Activated CD4-positive, alpha-beta T cell treated with anti-CD3 and anti-CD28 coated beads for 4 hours (primary cell): ENCODE measurements at regions not wholly inside any gene's neighbourhood (a gene's known extent, or its start where the extent isn't known, plus 50 kb on each side); places are given as distances from the start of the nearest gene placed in this dataset.
"Not testable (repeated sequence)": the region's sequence is repeated elsewhere in the genome, so short reads cannot be mapped to it uniquely, and the experiment has no call there.

Experiments used
- DNase-seq, 2 donors: peaks; one replicate each; pipeline ENCODE4 v3.0.0-alpha.2; 2020

DNA sequence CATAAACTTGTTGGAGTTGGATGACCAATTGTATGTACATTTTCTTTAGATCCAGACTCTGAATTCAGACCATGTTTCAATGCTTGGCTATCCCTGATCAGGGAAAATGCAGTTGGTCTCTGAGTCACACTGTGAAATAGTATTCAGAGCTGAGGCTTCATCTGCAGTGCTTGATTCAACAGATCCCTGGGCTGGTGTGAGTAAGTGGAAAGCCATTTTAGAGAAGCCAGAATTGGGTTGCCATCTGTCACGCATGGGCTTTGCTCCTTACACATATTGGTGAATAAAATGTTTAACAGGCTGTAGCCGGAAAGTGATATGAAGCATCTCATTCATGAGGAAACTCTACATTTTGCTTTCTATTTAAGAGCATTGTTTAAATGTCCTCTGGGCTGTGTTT is 50.0 kb upstream of the ACYP2 start:
- DNase-seq, result no peak

DNA sequence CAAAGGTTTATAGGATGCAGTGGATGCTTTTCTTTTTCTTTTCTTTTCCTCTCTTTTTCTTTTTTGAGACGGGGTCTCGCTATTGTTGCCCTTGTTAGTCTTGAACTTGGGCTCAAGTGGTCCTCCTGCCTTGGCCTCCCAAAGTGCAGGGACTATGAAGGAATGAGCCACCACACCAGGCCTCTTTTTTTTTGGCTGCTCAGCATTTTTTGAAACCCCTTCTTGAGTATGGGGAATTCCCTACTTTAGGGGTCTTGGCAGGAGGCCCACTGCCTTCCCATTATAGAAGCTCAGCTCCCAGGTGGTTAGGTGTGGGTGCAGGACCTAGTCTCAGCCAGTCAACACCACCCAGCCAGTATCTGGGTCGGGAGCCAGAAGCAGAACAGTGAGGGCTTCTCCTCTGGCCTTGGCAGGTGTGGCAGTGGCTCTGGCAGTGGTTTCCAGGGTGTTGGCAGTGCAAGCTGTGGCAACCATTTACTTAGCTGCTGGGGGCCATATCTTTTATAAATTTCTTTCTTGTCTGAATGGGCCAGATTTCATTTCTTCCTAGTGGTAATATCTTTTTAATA is 51.4 kb upstream of the ACYP2 start:
- no peak for DNase-seq

DNA sequence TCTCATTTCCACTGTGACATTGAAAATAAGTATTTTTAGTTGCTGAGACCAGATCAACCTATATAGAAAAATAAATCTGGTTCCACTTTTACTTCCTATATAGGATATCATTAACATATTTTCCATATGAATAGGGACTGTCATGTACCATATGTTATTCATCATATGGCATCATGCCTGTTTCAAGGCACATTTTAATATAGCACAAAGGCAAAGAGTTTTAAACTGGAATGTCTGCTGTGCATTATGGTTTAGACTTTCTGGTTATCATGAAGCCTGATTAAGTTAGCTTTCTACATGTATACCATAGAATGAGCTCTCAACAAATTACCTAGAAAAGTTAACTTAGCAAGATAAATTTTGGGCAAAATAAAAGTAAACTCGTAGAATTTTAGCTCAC is 53.0 kb upstream of the ACYP2 start:
- no peak for DNase-seq

- DNase-seq, result no peak
Observed at GRCh38 chr2:54061272-54061671, 54.1 kb upstream of the ACYP2 start.

GRCh38 chr2:54059986-54060385 is 55.4 kb upstream of the ACYP2 start:
- no peak for DNase-seq

DNA sequence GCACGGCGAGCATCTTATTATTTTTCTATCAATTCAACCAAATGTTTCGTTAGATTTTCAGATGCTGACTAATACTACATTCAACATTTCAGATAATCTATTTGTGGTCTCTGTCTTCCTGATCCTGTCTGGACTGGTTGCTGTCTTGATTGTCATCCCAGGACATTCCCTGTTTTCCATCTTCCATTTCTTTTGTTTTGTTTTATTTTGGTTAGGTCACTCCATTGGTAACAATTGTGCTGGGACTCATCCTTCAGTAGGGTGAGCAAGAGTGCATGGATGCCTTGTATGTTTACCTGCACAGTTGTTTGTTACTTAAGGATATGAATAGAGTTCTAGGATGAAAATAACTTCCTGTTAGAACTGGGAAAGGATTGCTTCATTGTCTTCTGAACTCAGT is 55.9 kb upstream of the ACYP2 start:
- DNase-seq, result no peak

GRCh38 chr2:54058449-54058848 is 57.0 kb upstream of the ACYP2 start:
- no peak for DNase-seq

DNA sequence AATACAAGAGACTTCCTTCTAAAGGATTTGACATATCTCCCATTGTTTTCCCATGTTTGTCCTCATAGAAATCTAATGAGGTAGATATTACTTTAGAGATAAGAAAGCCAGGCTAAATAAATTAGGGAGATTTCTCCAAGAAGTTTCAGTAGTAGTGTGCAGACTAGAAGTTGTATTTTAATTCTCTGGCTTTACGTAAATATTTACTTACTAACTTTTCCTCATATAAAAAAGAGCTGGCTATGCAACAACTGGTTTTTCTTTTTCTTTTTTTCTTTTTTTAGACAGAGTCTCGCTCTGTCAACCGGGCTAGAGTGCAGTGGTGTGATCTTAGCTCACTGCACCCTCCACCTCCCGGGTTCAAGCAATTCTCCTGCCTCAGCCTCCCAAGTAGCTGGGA is 60.6 kb upstream of the ACYP2 start:
- DNase-seq, result no peak

GRCh38 chr2:54054271-54054670 is 61.1 kb upstream of the ACYP2 start:
- no peak for DNase-seq

GRCh38 chr2:54053830-54054229 is 61.6 kb upstream of the ACYP2 start:
- DNase-seq, result no peak

- DNase-seq, result no peak
Observed at GRCh38 chr2:54052825-54053718, 62.3 kb upstream of the ACYP2 start.

GRCh38 chr2:54050445-54050844 is 65.0 kb upstream of the ACYP2 start:
- no peak for DNase-seq

GRCh38 chr2:54049365-54049764 is 66.0 kb upstream of the ACYP2 start:
- DNase-seq, result no peak

GRCh38 chr2:54048896-54049295 is 66.5 kb upstream of the ACYP2 start:
- DNase-seq, result not testable (repeated sequence)

GRCh38 chr2:54048117-54048785 is 67.2 kb upstream of the ACYP2 start:
- no peak for DNase-seq

DNA sequence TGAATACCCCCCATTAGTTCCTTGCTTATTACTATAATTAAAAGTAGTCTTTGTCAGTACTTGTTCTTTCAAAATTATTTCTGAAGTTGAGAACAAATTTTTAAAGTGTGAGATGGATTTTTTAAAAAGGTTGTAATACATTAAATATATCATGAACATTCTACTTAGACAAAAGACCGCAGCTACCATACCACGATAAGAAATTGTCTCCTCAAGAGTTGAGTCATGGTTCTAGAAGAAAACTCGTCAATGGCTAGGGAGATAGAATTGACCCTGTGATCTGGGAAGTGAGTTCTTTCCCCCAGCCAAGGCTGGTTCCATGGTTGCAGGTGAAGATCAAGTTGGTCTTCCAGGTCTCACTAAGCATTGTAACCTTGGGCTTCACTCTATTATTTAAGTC is 67.8 kb upstream of the ACYP2 start:
- DNase-seq, result no peak

DNA sequence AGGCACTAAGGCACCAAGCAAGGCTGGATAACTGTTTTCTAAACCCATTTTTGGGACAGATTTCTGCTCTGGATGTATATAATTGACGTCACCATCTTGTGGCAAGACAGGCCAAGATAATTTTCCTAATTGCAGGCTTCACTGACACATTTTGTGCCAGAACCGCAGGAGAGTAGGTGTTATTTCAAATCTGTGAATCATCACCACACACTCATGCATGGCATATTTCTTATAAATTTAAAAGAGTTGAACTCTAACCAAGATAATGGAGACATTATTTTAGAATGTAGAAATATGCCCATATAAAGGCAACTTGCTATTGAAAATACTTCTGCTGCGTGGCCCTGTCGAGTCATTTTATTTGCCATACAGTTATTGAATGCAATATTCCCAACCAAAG is 68.3 kb upstream of the ACYP2 start:
- no peak for DNase-seq

DNA sequence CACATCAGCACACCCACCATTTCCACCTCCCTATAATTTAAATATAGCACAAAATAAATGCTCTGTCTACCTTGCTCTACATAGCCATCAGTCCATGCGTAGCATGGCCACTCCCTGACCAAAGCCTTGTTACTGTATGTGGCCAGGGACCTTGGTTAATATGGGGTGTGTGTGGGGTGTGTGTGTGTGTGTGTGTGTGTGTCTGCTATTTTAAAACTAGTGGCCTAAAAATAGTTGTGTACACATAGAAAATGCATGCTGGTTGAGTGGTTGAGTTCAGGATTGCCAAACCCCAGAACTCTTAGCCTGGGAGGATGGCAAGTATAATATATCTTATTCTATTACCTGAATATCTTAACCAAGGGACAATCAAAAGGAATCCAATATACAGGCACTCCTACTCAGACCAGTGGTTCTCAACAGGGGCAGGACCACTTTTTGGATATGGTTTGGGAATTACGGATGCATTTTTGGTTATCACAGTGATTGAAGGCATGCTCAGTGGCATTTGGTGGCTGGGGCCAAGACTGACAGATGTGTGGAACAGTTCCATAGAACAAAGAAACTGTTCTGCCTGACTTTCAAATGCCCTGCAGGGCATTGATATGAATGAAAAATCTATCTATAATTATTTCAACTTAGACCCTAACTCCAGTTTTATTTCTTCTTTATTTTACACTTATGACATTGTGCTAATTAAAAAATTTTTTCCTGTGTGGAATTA is 72.3 kb upstream of the PSME4 start:
- DNase-seq, result no peak

DNA sequence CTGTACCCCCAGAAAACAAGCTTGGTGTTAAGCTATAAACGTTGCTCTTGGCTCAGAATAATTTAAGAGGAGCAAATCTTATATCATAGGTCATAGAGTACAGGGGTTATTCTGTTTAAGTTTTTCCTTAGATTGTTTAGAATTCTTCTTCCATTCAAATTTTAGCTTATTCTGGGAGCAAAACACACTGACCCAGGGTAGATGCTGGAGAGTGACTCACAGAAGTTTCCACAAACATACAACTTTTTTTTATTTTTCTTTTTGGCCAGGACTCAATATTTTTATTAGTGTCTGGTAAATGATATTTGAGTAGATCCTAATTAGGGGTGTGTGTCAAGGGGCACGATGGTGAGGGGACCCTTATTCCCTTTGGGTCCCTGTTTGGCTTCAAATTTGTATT is 71.5 kb upstream of the PSME4 start:
- no peak for DNase-seq

DNA sequence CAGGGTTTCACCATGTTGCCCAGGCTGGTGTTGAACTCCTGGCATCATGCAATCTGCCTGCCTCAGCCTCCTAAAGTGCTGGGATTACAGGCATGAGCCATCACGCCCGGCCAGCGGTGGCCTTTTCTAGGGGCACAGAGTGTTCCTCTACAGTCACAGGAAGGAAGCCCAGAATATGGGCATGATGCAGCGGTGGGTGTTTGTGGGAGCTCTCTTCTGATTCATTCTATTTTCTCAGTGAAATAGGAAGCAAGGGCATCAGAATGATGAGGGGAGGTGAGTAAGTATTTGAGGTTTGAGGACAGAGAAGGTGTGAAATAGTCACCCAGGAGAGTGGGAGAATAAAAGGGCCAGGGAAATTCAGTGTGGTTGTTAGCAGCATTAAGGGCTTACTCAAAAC is 70.3 kb upstream of the PSME4 start:
- DNase-seq, result peak; percentile 26 to 32

DNA sequence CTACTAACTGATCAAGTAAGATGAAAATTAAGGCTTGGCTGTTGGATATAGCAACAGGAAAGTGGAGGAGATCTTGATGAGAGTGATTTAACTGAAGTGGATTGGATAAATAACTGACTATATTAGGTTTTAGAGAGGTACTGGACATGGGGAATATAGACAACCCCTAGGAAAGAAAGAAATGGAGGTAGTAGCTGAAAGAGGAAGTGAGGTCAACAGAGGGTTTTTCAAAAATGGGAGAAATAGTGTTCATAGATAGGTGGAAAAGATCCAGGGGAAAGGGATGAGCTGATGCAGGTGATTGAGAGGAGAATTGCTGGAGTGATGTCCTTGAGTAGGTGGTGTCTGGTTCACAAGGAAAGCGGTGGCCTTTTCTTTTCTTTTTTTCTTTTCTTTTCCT is 69.9 kb upstream of the PSME4 start:
- no peak for DNase-seq

DNA sequence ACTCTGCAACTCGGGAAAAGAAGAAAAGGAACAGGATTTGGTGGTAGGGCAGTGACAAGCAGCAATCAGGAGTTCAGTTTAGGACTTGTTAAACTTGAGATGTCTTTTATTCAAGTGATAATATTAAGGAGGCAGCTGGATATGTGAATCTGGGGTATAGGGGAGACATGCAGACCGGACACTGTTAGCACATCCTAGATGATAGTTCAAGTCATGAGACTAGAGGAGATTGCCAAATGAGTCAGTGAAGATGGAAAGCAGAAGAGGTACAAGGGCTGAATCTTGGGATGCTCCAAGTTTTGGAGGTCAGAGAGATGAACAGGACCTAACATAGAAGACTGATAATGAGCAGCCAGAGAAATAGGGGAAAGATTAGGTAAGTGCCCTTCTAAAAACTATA is 69.5 kb upstream of the PSME4 start:
- DNase-seq, result no peak

DNA sequence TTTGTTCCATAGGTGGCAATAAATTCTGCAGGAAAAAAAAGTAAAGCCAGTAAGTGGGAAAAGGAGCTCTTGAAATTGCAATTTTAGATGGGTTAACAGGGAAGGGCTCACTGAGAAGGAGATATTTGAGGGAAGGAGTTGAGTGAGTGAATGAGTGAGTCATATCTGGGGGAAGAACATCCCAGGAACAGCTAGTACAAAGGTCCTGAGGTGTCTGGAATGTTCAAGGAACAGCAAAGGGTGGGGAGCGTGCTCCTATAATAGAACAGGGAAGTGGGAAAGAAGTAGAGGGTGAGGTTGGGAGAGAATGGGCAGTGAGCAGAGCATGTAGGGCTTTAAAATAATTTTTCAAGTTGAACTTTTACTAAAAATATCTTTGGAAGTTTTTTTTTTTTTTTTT is 68.0 kb upstream of the PSME4 start:
- DNase-seq, result no peak

- DNase-seq, result not testable (repeated sequence)
Observed at GRCh38 chr2:54031288-54031687, 60.5 kb upstream of the PSME4 start.
